ENCODE measurements at regions not wholly inside any gene's neighbourhood (a gene's known extent, or its start where the extent isn't known, plus 50 kb on each side); places are given as distances from the start of the nearest gene placed in this dataset.

GRCh38 chr4:66489783-66490452 lies 819.6 kb upstream of the EPHA5 start:
- TF ChIP-seq CTCF (IDR thresholded peaks at IDR 0.05), result no peak
- TF ChIP-seq EP300 (IDR thresholded peaks at IDR 0.05), result no peak
- no peak for TF ChIP-seq POLR2A (IDR thresholded peaks at IDR 0.05)
